SK-N-SH treated with all-trans-retinoic acid at 6 μM for 48 hours (cell line): ENCODE measurements at regions not wholly inside any gene's neighbourhood (a gene's known extent, or its start where the extent isn't known, plus 50 kb on each side); places are given as distances from the start of the nearest gene placed in this dataset.

Experiments
- BACH2 ChIP-seq: fragments of 250-450 bp; sonication (Bioruptor Pico); IDR thresholded peaks from 2 replicates; pipeline ENCODE4 v1.9.0; 2021; ENCODE audit warnings: mild to moderate bottlenecking, borderline replicate concordance
- CREB5 ChIP-seq: fragments of 250-450 bp; sonication (Bioruptor Pico); IDR thresholded peaks from 2 replicates; pipeline ENCODE4 v1.5.1; 2020; ENCODE audit warnings: low read depth, mild to moderate bottlenecking, moderate library complexity
- CSDC2 ChIP-seq: fragments of 250-450 bp; sonication (Bioruptor Pico); IDR thresholded peaks from 2 replicates; pipeline ENCODE4 v1.5.0; 2020; ENCODE audit warnings: mild to moderate bottlenecking, moderate library complexity
- PPARA ChIP-seq: fragments of 250-450 bp; sonication (Bioruptor Pico); IDR thresholded peaks from 2 replicates; pipeline ENCODE4 v1.5.0; 2020; ENCODE audit warnings: mild to moderate bottlenecking, borderline replicate concordance
- RARB ChIP-seq: fragments of 250-450 bp; sonication (Bioruptor Pico); IDR thresholded peaks from 2 replicates; pipeline ENCODE4 v1.8.0; 2021; ENCODE audit warnings: mild to moderate bottlenecking, moderate library complexity
- SNAI2 ChIP-seq: fragments of 250-450 bp; sonication (Bioruptor Pico); IDR thresholded peaks from 2 replicates; pipeline ENCODE4 v1.5.0; 2020; ENCODE audit warnings: mild to moderate bottlenecking, moderate library complexity
- TCF4 ChIP-seq: fragments of 250-450 bp; sonication (Bioruptor Pico); IDR thresholded peaks from 2 replicates; pipeline ENCODE4 v1.8.0; 2021; ENCODE audit warnings: mild to moderate bottlenecking, moderate library complexity, borderline replicate concordance
- ZFP3 ChIP-seq: fragments of 250-450 bp; sonication (Bioruptor Pico); IDR thresholded peaks from 2 replicates; pipeline ENCODE4 v1.5.0; 2020; ENCODE audit warnings: mild to moderate bottlenecking, moderate library complexity
- ZFP30 ChIP-seq: fragments of 450-650 bp; formaldehyde crosslinking; IDR thresholded peaks from 2 replicates; pipeline ENCODE4 v1.5.0; 2022; ENCODE audit warnings: mild to moderate bottlenecking, moderate library complexity
- TF ChIP-seq, protein P1 (sequence below): fragments of 250-450 bp; sonication (Bioruptor Pico); IDR thresholded peaks from 2 replicates; pipeline ENCODE4 v1.8.0; 2020; ENCODE audit warnings: mild to moderate bottlenecking, moderate library complexity, borderline replicate concordance

GRCh38 chrX:79080141-79080540, 64.3 kb upstream of the GPR174 start:
- TF ChIP-seq CSDC2 (no peak), SNAI2 (CRISPR knock-in tag) (no peak), BACH2 (CRISPR knock-in tag) (no peak), TCF4 (CRISPR knock-in tag) (no peak), ZFP30 (no peak), CREB5 (CRISPR knock-in tag) (no peak), ZFP3 (CRISPR knock-in tag) (no peak), PPARA (CRISPR knock-in tag) (no peak), RARB (CRISPR knock-in tag) (no peak)
- TF ChIP-seq, protein P1, sequence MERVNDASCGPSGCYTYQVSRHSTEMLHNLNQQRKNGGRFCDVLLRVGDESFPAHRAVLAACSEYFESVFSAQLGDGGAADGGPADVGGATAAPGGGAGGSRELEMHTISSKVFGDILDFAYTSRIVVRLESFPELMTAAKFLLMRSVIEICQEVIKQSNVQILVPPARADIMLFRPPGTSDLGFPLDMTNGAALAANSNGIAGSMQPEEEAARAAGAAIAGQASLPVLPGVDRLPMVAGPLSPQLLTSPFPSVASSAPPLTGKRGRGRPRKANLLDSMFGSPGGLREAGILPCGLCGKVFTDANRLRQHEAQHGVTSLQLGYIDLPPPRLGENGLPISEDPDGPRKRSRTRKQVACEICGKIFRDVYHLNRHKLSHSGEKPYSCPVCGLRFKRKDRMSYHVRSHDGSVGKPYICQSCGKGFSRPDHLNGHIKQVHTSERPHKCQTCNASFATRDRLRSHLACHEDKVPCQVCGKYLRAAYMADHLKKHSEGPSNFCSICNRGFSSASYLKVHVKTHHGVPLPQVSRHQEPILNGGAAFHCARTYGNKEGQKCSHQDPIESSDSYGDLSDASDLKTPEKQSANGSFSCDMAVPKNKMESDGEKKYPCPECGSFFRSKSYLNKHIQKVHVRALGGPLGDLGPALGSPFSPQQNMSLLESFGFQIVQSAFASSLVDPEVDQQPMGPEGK (CRISPR knock-in tag) = no peak
